ENCODE measurements at regions not wholly inside any gene's neighbourhood (a gene's known extent, or its start where the extent isn't known, plus 50 kb on each side); places are given as distances from the start of the nearest gene placed in this dataset.
"Not testable (repeated sequence)": the region's sequence is repeated elsewhere in the genome, so short reads cannot be mapped to it uniquely, and the experiment has no call there.

DNA sequence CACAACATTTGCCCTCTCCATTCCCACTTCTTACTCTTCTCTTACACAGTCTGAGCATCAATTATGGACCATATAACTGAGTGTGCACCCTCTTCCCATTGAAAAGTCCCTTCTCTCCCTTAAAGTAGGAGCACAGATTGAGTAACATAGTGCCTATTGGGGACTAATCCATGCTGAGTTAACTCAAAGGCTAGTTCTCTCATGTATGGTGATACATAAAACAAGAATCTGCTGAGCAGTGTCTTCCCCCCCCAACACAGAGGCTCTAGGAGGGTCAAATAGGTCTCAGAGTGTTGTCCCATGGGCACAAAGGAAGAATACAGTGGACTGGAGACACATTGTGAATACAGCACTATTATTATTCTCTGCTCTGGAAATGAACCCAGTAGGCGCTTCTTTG is 274.6 kb upstream of the BOD1L1 start:
- no peak for DNase-seq (ENCODE audit: low spot score)

DNA sequence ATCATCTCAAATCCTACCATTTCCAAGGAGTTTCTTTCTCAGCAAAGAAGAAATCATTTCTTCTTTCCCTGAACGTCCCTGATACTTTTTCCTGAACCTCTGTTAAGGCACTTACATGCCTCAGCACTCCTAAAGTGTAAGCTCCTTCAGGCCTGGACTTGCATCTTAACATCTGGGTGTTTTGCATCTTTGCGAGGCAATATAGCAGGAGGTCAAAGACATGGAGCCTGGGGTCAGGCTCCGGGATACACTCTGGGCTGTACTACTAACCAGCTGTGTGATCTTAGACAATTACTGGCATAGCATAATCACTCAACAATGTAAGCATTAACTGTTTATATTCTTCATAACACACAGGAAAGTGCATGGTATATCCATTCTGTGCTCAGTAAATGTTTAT is 275.5 kb upstream of the BOD1L1 start:
- no peak for DNase-seq (ENCODE audit: low spot score)

DNA sequence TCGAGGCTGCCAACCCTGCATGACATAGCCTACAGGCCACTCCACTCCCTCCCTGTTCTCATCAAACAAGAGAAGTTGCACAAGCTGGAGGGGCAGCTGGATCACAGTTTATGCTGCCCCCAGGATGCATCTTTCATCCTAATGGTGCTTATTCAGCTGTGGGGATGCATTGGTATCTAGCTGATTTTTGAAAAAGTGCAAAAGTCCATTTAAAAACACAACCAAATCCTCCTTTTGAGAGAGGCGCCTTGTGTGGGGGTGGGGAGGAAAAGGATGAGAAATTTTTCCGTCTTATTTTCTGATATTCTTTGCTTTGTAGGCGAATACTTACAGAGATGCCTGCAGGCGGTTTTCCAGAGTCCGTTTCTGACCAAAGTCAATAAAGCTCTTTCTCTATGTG is 276.4 kb upstream of the BOD1L1 start:
- DNase-seq (ENCODE audit: low spot score), result no peak

DNA sequence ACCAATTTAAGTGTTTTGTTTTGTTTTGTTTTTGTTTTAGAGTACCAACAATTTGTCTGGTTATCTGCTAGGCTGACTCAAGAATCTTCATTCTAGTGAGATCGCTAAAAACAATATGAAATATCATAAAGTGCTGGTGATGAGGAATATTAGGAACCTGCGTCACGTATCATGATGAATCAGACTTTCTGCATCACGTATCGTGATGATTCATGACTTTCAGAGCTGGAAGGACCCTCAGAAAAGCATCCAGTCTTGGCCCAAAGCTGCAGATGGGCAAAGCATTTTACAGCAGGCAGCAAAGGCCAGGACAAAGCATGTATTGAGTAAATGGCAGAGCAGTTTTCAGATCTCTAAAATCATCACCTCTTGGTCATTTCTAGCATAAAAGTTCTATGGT is 278.0 kb upstream of the BOD1L1 start:
- no peak for DNase-seq (ENCODE audit: low spot score)

DNA sequence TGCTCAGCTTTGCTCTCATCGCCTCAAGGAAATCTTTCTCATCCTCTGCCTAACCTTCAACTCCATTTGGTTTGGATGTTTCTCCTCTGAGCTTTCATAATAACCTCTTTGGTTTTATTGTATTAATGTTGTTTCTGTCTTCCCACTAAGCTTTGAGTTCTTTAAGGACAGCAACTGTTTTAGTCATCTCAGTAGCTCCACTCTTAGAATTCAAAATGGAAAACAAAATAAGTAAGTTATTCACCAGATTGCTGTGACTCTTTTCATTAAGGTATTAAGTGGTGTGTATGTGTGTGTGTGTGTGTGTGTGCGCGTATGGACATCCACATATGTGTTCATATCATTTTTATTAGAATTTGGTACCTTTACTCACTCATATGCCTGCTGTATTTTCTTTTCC is 279.2 kb upstream of the BOD1L1 start:
- no peak for DNase-seq (ENCODE audit: low spot score)

DNA sequence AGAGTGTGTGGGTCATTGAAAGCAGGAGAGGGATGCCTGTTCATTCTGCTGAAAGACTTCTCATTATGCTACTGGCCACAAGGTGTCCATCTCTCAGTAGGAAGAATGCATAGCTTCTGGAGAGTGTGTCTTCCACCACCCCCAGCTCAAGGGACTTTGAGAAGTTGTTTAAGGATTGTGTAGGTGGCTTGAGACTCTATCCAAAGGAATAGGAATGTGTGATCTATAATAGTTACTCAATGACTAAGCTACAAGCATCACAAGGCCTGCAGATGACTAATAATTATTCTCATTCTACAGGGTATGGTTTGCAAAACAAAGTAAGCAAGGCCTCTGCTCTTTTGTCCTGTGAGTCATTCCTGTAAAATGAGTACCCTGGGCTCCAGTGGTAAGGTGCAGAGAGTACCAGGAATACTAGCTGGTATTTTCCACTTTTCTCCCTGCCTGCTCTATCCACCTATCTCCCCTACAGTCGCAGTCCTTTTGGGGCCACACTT is 279.8 kb upstream of the BOD1L1 start:
- DNase-seq (ENCODE audit: low spot score), result peak; percentile 97

DNA sequence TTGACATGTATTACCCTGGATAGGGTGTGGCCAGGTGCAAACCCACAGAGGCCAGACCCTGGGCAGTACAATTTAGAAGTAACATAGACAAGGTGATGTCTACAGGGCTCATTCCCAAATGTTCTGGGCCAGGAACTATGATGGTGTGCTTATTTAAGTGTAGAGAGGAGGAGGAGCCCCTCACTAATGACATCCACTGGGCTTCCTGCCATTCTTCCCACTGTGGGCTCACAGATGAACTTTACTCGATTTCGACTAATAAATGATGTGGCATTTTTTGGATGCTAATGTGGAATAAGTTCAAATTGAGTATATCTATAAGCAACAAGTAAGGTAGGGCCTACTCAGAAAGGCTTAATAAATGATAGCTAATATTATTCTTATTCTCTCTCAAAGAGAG is 280.9 kb upstream of the BOD1L1 start:
- no peak for DNase-seq (ENCODE audit: low spot score)

DNA sequence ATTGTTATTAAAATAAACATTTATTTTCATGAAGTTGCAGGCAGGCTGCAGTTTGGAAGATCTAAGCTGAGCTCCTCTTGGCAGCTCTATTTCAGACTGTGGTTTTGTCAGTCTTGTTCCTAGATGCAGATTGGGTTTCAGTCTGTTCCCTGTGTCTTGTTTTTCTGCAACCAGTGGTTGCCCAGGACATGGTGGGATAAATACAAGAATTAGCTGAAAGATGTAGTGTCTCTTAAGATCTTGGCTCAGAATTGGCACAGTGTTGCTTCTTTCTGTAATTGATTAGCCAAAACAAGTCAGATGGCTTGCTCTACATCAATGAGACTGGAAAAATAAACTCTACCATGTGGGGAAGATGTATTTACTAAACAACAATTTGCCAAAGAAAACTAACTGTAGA is 283.0 kb upstream of the BOD1L1 start:
- DNase-seq (ENCODE audit: low spot score), result no peak

DNA sequence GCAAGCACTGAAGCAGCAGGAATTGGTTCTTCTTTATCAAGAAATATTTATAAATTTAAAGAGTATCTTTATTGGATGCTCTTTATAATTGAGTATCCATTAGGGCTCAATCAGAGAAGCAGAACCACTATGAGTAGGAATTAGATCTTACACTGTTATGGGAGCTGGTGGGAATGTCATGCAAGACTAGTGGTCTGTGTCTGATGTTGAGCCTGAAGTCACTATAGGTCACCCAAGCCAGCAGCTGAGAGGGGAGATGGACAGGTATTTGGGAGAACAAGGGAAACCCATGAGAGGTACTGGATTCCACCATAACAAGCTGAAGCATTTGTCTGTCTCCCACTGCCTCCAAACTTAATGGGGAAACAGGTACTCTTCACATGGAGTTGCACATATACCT is 283.7 kb upstream of the BOD1L1 start:
- DNase-seq (ENCODE audit: low spot score), result no peak

DNA sequence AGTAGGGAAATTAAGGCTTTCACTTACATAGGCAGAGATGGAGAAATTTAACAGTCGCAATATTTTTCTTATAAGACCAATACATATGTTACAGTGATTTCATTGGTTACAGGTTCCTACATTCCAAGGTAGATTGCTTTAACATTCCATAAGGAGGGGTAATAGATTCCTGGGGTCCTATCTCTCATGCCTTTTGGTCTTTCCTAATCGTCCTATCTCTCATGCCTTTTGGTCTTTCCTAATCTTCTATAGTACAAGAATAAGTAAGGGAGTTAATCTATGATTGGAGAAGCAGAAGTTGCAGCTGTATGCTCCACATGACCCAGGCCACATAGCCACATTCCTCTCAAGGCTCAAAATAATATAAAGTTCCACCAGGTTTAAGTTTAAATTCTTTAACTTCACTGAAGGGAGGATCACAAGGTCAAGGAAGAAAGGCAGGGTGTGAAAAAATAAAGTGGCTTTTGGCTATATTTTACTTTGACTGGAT is 285.0 kb upstream of the BOD1L1 start:
- no peak for DNase-seq (ENCODE audit: low spot score)

DNA sequence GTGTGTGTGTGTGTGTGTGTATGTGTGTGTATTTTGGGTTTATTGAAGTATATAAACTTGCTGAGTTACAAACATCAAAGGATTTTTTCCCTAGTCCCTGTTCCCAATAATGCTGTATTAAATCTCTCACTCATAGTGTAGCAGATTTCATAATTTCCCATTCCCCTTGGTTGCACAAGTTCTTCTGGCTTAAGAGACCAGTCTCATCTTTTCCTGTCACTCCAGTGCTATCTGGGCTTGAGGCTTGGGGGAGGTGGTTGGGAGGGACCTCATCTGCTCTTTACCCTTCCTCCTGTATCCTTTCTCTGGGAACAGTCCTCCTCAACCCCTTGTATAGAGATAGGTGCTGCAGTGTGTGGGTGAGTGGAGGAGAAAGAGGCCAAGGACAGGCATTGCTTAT is 285.4 kb upstream of the BOD1L1 start:
- no peak for DNase-seq (ENCODE audit: low spot score)

DNA sequence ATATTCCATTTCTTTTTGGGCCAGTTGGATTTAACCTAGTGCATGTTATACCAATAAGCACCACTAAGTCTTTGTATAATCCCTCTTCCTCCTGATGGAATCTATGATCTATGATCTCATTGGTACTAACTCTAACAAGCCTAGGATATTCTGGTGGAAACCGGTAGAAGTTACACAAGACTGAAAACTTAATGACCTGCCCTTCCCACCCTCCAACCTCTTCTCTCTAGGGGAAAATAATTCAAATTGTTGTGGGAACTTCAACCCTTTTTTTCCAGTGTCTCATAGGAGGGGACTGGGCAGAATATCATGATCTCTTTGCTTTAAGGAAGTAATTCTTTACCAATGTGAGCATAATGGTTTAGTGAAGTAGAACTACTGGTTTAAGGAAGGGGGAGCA is 289.5 kb upstream of the BOD1L1 start:
- no peak for DNase-seq (ENCODE audit: low spot score)

DNA sequence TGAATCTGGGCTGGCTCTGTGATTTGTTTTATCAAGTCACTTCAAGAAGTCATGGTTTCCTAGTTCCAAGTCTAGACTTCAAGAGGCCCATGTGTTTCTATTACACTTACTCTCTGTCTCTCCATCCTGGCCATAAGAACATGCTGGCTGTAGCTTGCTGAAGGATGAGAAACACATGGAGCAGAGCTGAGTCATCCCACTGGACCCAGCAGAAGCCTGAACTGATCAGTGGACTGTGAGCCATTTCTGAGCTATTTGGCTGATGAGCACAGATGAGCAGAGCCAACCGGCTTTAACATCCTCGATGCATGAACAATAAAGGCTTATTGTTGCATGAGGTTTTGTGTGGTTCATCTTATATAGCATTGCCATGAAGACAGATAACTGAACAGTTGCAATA is 290.6 kb upstream of the BOD1L1 start:
- DNase-seq (ENCODE audit: low spot score), result peak; percentile 40

DNA sequence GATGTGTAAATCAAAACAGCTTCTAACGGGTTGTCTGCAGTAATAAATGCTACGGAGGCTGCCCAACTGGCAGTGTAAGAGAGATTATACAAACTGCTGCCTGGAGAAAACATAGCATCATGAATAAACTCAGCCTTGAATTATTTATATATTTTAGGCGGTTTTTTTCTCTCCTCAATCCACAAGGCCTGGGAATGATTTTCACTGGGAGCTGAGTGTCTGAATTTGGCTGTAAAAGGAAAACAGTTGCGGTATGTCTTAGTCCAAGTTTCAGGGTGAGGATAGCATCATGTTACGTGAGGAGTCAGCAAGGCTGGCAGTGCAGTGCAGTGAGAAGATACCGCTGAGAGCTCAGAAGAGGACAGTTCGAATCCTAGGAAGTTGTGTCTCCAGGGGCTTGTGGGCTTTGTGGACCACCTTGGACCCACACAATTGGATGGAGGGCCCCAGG is 291.5 kb upstream of the BOD1L1 start:
- DNase-seq (ENCODE audit: low spot score), result no peak

DNA sequence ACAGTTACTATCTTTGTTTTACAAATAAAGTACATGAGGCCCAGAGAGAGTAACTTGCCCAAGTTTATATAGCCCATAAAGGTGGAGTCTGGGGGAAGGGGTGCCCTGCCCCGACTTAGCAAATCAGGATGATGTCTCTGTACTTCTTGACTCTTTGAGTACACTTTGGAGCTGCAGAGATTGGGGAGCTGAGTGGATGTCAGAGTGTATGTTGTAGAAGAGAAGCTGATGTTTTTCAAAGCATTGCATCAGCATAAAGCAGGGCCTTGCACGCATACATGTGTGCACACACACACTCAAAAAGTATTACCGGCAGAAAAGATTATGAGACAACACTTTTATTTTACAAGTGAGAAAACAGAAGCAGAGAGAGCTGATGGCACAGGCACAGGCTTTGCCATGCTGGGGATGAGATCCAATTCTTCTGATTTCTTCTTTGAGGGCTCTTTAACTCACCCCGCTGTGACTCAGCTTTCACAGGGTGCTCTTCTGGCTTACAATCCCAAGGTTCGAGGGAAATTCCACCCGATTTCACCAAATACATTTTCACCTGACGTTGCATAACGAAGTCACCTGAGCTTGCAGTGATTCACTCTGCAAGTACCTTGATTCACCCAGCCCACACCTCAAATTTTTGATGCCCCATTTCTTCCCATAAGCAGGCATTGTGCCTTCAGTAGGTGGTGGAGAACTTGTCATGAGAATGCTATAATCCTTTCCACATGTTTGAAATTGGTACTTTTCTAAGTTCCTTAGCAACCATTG is 292.8 kb upstream of the BOD1L1 start:
- no peak for DNase-seq (ENCODE audit: low spot score)

DNA sequence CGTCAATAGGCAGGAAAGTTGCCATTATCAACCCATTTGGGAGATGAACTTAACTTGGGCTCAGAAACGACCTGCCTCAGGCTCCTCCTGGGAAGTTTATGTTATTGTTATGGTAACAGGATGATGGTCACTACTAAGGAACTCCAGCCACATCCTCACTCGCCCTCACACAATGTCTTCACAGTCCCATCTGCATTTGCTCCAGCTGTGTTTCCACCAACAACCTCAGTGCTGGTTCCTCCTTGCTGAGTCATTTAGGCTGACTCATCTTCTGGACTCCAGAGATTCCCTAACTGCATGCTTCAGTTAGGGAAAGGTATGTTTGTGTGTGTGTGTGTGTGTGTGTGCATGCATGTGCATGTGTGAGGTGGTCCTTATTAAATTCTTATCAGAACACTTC is 293.4 kb upstream of the BOD1L1 start:
- peak; percentile 98 for DNase-seq (ENCODE audit: low spot score)

DNA sequence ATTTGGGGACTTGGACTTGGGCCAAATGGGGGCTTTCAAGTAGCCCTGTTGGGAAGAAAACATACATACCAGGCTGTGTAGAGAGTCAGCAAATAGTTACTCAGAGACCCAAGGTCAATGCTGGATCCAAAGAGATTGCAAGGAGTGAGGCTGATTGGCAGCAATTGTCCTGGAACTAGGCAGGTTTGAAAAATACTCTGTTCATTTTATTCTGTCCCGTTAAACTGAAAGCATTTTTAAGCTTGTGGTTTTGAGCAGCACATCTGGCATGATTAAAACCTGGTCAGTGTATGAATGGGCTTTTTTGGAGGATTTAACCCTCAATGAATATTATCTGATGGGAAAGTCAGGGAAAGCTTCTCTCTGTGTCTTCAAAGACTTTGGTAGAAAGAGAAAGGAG is 294.3 kb upstream of the BOD1L1 start:
- no peak for DNase-seq (ENCODE audit: low spot score)

DNA sequence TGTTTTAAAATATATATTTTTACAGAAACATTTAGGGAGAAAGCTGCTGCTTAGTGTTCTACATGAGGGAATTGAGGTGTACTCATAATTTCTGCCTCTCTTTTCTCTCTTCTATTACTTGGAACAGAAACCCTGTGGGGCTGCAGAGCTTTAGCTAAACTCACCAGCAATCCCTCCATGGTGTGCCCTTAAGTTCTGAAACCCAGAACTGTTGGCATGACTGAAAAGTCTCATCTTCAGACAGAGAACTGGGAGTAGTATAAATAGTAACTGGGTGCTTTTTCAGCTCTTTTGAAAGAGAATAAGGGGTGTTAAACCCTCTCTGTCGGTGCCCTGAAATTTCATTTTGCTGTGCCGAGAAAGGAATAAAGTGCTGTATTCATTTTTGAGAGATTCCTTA is 294.9 kb upstream of the BOD1L1 start:
- DNase-seq (ENCODE audit: low spot score), result no peak

DNA sequence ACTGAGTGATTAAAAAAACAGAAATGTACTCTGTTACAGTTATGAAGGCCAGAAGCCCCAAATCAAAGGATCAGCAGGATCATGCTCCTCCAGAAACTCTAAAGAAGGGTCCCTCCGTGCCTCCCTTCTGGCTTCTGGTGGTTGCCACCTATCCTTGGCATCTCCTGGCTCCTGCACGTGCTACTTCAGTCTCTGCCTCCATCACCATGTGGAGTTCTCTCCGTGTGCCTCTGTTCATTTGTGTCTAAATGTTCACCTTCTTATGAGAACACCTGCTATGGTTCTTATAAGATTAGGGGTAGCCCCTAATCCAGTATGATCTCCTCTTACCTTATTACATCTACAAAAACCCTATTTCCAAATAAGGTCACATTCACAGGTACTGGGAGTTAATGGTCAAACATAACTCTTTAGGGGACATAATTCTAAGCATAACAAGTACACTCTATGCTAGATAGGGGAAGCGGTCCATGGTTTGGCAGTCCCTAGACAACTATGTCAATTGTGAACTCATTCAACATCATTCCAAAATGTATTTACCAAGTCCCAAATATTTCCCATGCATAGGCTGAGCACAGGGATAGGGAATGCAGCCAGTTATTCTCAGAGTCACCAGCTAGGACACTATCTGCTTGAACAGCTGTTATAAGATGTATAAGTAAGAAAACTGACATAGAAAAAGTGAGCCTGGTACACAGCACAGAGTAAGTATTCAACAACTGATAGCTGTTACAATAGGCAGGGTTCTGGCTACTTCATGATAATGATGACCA is 295.5 kb upstream of the BOD1L1 start:
- no peak for DNase-seq (ENCODE audit: low spot score)

DNA sequence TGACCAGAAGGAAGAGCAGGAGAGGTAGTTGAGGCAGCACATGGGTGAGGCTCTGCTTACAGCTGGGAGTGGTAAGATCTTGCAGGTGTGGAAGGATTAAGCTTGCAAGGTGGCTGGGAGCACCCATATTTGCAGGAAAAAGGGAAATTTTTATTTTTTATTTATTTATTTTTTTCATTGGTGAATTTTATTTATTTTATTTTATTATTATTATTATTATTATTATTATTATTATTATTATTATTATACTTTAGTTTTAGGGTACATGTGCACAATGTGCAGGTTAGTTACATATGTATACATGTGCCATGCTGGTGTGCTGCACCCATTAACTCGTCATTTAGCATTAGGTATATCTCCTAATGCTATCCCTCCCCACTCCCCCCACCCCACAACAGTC is 297.4 kb upstream of the BOD1L1 start:
- not testable (repeated sequence) for DNase-seq (ENCODE audit: low spot score)

DNA sequence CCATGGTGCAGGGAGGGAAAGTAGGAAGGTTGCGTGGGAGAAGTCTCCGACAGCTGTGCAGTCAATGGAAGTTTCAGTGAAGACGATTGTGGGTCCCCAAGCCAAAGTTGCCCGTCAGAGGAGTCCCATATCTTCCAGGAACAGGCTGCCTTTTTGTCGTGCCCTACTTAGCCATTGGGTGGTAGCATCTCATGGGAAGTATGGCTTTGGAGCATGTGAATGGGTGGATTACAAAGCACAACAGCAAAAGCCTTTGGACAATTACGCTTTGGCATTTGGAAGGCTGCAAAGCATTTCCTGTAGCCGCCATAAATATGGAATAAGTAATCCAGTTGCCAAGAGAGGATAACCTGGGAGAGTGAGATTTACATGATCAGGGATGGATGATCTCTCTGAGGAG is 300.7 kb upstream of the BOD1L1 start:
- no peak for DNase-seq (ENCODE audit: low spot score)

DNA sequence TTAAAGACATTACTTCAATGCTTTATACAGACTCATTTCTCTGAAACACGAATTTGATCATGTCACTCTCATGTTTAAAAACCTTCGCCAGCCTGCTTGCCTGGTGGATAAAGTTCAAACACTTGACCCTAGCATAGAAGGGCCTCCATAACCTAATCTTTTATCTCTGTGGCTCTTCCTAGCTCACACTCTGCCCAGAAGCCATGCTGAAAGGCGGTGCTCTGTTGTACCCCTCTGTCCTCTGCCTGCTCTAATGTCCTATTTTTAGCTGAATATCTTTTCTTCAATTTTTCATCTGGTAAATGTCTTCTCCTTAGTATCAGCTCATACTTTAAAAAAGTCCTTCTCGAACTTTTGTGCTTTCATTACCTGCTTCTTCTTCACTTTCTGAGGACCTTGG is 302.6 kb upstream of the BOD1L1 start:
- DNase-seq (ENCODE audit: low spot score), result no peak

DNA sequence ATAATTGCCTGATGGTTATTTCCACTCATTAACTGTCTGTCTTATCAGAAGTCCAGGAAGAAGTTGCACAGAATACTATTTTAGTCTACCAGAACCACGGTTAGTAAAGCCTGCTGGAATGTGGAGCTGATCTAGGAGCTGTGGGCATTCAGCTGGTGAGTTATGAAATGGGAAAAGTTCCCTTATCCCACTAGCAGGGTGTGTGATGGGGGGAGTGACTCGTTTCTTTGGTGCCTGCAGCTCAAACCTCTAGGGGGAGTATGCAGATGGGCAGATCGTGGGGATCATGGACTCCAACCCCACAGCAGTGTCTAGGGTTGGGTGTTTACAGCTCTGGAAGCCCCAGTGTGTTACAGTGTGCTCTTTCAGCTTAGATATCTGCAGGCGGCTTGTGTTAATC is 305.7 kb upstream of the BOD1L1 start:
- DNase-seq (ENCODE audit: low spot score), result no peak
